HG02870 (cell line): ENCODE measurements at regions not wholly inside any gene's neighbourhood (a gene's known extent, or its start where the extent isn't known, plus 50 kb on each side); places are given as distances from the start of the nearest gene placed in this dataset.
"Not testable (repeated sequence)": the region's sequence is repeated elsewhere in the genome, so short reads cannot be mapped to it uniquely, and the experiment has no call there.

Experiments
- ATAC-seq: cut with Tn5 transposase; IDR thresholded peaks from one replicate; pipeline ENCODE4 v1.9.1; 2021; ENCODE audit warnings: mild to moderate bottlenecking, moderate library complexity; ENCODE audit not compliant: unreplicated experiment

GRCh38 chr3:156044634-156044975, 75.8 kb upstream of the KCNAB1 start:
- ATAC-seq = no peak

DNA sequence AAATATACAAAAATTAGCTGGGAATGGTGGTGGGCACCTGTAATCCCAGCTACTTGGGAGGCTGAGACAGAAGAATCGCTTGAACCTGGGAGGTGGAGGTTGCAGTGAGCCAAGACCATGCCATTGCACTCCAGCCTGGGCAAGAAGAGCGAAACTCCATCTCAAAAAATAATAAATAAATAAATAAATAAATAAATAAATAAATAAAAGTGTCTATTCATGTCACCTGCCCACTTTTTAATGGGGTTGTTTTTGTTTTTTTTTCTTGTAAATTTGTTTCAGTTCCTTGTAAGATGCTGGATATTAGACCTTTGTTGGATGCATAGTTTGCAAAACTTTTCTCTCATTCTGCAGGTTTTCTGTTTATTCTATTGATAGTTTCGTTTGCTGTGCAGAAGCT, 71.9 kb upstream of the KCNAB1 start:
- ATAC-seq = not testable (repeated sequence)

- ATAC-seq = no peak
Observed at GRCh38 chr3:156050918-156051317, 69.5 kb upstream of the KCNAB1 start.

DNA sequence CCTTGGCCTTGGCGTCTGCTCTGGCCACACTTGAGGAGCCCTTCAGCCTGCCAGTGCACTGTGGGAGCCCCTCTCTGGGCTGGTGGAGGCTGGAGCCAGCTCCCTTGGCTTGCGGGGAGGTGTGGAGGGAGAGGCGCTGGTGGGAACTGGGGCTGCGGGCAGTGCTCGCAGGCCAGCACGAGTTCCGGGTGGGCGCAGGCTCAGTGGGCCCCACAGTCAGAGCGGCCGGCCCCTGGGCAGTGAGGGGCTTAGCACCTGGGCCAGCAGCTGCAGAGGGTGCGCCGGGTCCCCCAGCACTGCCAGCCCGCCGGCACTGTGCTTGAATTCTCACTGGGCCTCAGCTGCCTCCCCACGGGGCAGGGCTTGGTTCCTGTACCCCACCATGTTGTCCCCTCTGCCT, 68.7 kb upstream of the KCNAB1 start:
- no peak for ATAC-seq

GRCh38 chr3:156052115-156052514, 68.3 kb upstream of the KCNAB1 start:
- no peak for ATAC-seq

DNA sequence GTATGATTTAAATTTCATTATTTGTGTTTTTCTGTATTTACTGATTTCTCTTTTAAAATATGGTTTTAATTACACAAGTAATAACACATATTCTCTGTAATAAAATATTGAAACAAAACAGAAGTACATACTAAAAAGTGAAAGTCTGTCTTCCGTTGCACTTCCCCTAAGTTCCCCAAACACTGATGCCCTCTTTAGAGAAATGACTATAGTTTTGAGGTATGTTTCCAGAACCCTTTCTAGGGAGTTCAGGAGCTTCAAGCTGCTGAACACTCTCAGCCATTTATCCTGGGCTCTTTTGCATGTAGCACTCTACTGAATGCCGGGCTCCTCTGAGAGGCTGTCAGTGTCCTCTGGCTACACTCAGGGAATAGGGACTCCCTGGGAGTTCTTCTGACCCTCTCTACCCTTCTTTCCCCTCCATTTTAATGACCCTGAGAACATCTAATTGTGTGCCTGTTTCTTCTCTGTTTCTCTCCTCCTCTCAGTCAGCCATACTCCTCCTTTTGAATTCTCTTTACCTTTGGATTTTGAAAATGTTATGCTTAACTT, 60.4 kb upstream of the KCNAB1 start:
- ATAC-seq = no peak

GRCh38 chr3:156068151-156068550, 52.2 kb upstream of the KCNAB1 start:
- ATAC-seq = not testable (repeated sequence)

- ATAC-seq = no peak
Observed at GRCh38 chr3:156070028-156070427, 50.4 kb upstream of the KCNAB1 start.
